ENCODE measurements at regions not wholly inside any gene's neighbourhood (a gene's known extent, or its start where the extent isn't known, plus 50 kb on each side); places are given as distances from the start of the nearest gene placed in this dataset.

GRCh38 chr5:143600396-143601075 is 197.1 kb upstream of the NR3C1 start:
- H3K4me1 ChIP-seq (ENCODE audit: insufficient read depth, low read length, poor library complexity, severe bottlenecking) = peaks cover 37% of the 10 kb centered on the region

GRCh38 chr5:143599474-143599873 is 196.0 kb upstream of the NR3C1 start:
- H3K9me3 ChIP-seq (ENCODE audit: insufficient read depth, low read depth, low read length) = no peaks in the 10 kb centered on the region
- no peak overlapping the region for H3K4me3 ChIP-seq (ENCODE audit: low read length, poor library complexity, severe bottlenecking)
- H3K79me2 ChIP-seq (ENCODE audit: insufficient read depth, low read length) = no peaks in the 10 kb centered on the region
- H2AFZ ChIP-seq (ENCODE audit: low read length) = no peak overlapping the region
- no peaks in the 10 kb centered on the region for H3K9me2 ChIP-seq (replicated peaks; ENCODE audit: low read depth, low read length)
- no peaks in the 10 kb centered on the region for H4K20me1 ChIP-seq (ENCODE audit: insufficient read depth, low read length, poor library complexity, severe bottlenecking)
- H3K4me1 ChIP-seq (ENCODE audit: insufficient read depth, low read length, poor library complexity, severe bottlenecking) = peaks cover 27% of the 10 kb centered on the region
- no peaks in the 10 kb centered on the region for H3K27me3 ChIP-seq (ENCODE audit: insufficient read depth, low read length, poor library complexity, severe bottlenecking)
- no peaks in the 10 kb centered on the region for H3K36me3 ChIP-seq (ENCODE audit: insufficient read depth, low read length)
- TF ChIP-seq EZH2phosphoT487 (IDR thresholded peaks at IDR 0.05; ENCODE audit: borderline replicate concordance) (no peak), CTCF (conservative IDR thresholded peaks at IDR 0.05; ENCODE audit: low read length) (no peak)
- H3F3A ChIP-seq (ENCODE audit: low read depth) = 0 out of 2 replicates have a peak, but pooled peaks cover 2% of the 10 kb centered on the region
- H3K4me2 ChIP-seq (ENCODE audit: low read depth, low read length, poor library complexity, severe bottlenecking) = no peak overlapping the region
- H3K9ac ChIP-seq (ENCODE audit: low read depth, low read length, poor library complexity, severe bottlenecking) = no peak overlapping the region

More at GRCh38 chr5:143600396-143601075, 197.1 kb upstream of the NR3C1 start:
- H3K36me3 ChIP-seq (ENCODE audit: insufficient read depth, low read length) = no peaks in the 10 kb centered on the region
- H3K9me2 ChIP-seq (replicated peaks; ENCODE audit: low read depth, low read length) = no peaks in the 10 kb centered on the region
- H3K4me3 ChIP-seq (ENCODE audit: low read length, poor library complexity, severe bottlenecking) = no peak overlapping the region
- TF ChIP-seq EZH2phosphoT487 (IDR thresholded peaks at IDR 0.05; ENCODE audit: borderline replicate concordance) (no peak), CTCF (conservative IDR thresholded peaks at IDR 0.05; ENCODE audit: low read length) (no peak)
- H4K20me1 ChIP-seq (ENCODE audit: insufficient read depth, low read length, poor library complexity, severe bottlenecking) = no peaks in the 10 kb centered on the region
- H3K4me2 ChIP-seq (ENCODE audit: low read depth, low read length, poor library complexity, severe bottlenecking) = no peak overlapping the region
- no peak overlapping the region for H3K9ac ChIP-seq (ENCODE audit: low read depth, low read length, poor library complexity, severe bottlenecking)
- H2AFZ ChIP-seq (ENCODE audit: low read length) = no peak overlapping the region
- no peaks in the 10 kb centered on the region for H3K79me2 ChIP-seq (ENCODE audit: insufficient read depth, low read length)
- no peaks in the 10 kb centered on the region for H3K27me3 ChIP-seq (ENCODE audit: insufficient read depth, low read length, poor library complexity, severe bottlenecking)
- H3K9me3 ChIP-seq (ENCODE audit: insufficient read depth, low read depth, low read length) = no peaks in the 10 kb centered on the region
- 0 out of 2 replicates have a peak, but pooled peaks cover 2% of the 10 kb centered on the region for H3F3A ChIP-seq (ENCODE audit: low read depth)

GRCh38 chr5:143596824-143597223 is 193.3 kb upstream of the NR3C1 start:
- no peaks in the 10 kb centered on the region for H4K20me1 ChIP-seq (ENCODE audit: insufficient read depth, low read length, poor library complexity, severe bottlenecking)
- H3K4me1 ChIP-seq (ENCODE audit: insufficient read depth, low read length, poor library complexity, severe bottlenecking) = peaks cover 11% of the 10 kb centered on the region
- no peak overlapping the region for H3K4me2 ChIP-seq (ENCODE audit: low read depth, low read length, poor library complexity, severe bottlenecking)
- no peaks in the 10 kb centered on the region for H3K9me3 ChIP-seq (ENCODE audit: insufficient read depth, low read depth, low read length)
- H2AFZ ChIP-seq (ENCODE audit: low read length) = no peak overlapping the region
- no peak overlapping the region for H3K9ac ChIP-seq (ENCODE audit: low read depth, low read length, poor library complexity, severe bottlenecking)
- no peaks in the 10 kb centered on the region for H3K27me3 ChIP-seq (ENCODE audit: insufficient read depth, low read length, poor library complexity, severe bottlenecking)
- no peaks in the 10 kb centered on the region for H3F3A ChIP-seq (ENCODE audit: low read depth)
- no peaks in the 10 kb centered on the region for H3K9me2 ChIP-seq (replicated peaks; ENCODE audit: low read depth, low read length)
- H3K4me3 ChIP-seq (ENCODE audit: low read length, poor library complexity, severe bottlenecking) = no peak overlapping the region
- H3K36me3 ChIP-seq (ENCODE audit: insufficient read depth, low read length) = no peaks in the 10 kb centered on the region
- H3K79me2 ChIP-seq (ENCODE audit: insufficient read depth, low read length) = no peaks in the 10 kb centered on the region
- TF ChIP-seq EZH2phosphoT487 (IDR thresholded peaks at IDR 0.05; ENCODE audit: borderline replicate concordance) = no peak
- TF ChIP-seq CTCF (conservative IDR thresholded peaks at IDR 0.05; ENCODE audit: low read length) = no peak
